H9 (cell line): ENCODE measurements at regions not wholly inside any gene's neighbourhood (a gene's known extent, or its start where the extent isn't known, plus 50 kb on each side); places are given as distances from the start of the nearest gene placed in this dataset.

Source experiments
- DNase-seq: peaks from one replicate; pipeline ENCODE4 v3.0.0-alpha.2; 2017
- H2AFZ ChIP-seq: one replicate; pipeline ENCODE4 v1.6.1; 2013; ENCODE audit warnings: mild to moderate bottlenecking, low read length, control low read depth, moderate library complexity
- H2AK5ac ChIP-seq: 2 replicates; pipeline ENCODE4 v1.6.1; 2013; ENCODE audit warnings: low read length, control low read depth, mixed read lengths; ENCODE audit not compliant: insufficient read length
- H2BK120ac ChIP-seq: one replicate; pipeline ENCODE4 v1.6.1; 2013; ENCODE audit warnings: low read depth, mild to moderate bottlenecking, low read length, control low read depth, inconsistent platforms; ENCODE audit not compliant: poor library complexity, severe bottlenecking
- H2BK12ac ChIP-seq: 2 replicates; pipeline ENCODE4 v1.6.1; 2013; ENCODE audit warnings: low read length, control low read depth, mixed read lengths, low read depth; ENCODE audit not compliant: insufficient read length
- H2BK15ac ChIP-seq: 2 replicates; pipeline ENCODE4 v1.6.1; 2013; ENCODE audit warnings: low read depth, low read length, control low read depth
- H2BK20ac ChIP-seq: one replicate; pipeline ENCODE4 v1.6.1; 2013; ENCODE audit warnings: low read depth, mild to moderate bottlenecking, low read length, control low read depth, inconsistent platforms; ENCODE audit not compliant: poor library complexity, severe bottlenecking
- H2BK5ac ChIP-seq: 2 replicates; pipeline ENCODE4 v1.6.1; 2013; ENCODE audit warnings: low read length, control low read depth, mixed read lengths; ENCODE audit not compliant: insufficient read length
- H3K14ac ChIP-seq: 2 replicates; pipeline ENCODE4 v1.6.1; 2013; ENCODE audit warnings: low read length, control low read depth; ENCODE audit not compliant: insufficient read depth
- H3K18ac ChIP-seq: 2 replicates; pipeline ENCODE4 v1.6.1; 2013; ENCODE audit warnings: low read depth, mild to moderate bottlenecking, mixed read lengths, low read length, control low read depth; ENCODE audit not compliant: insufficient read length
- H3K23ac ChIP-seq: 2 replicates; pipeline ENCODE4 v1.6.1; 2013; ENCODE audit warnings: low read length, control low read depth, mixed read lengths, low read depth; ENCODE audit not compliant: insufficient read length
- H3K23me2 ChIP-seq: 2 replicates; pipeline ENCODE4 v1.6.1; 2013; ENCODE audit warnings: low read depth, mild to moderate bottlenecking, mixed read lengths, low read length, control low read depth; ENCODE audit not compliant: insufficient read length, poor library complexity, severe bottlenecking
- H3K27ac ChIP-seq: 2 replicates; pipeline ENCODE4 v1.5.1; 2013; ENCODE audit warnings: low read length, control low read depth, mixed read lengths, low read depth; ENCODE audit not compliant: insufficient read length
- H3K27me3 ChIP-seq: 2 replicates; pipeline ENCODE4 v1.6.1; 2013; ENCODE audit warnings: low read length, control low read depth, inconsistent platforms; ENCODE audit not compliant: insufficient read depth
- H3K4ac ChIP-seq: 2 replicates; pipeline ENCODE4 v1.6.1; 2013; ENCODE audit warnings: low read depth, mild to moderate bottlenecking, control low read depth, inconsistent platforms, low read length, moderate library complexity
- H3K4me1 ChIP-seq: 2 replicates; pipeline ENCODE4 v1.6.1; 2013; ENCODE audit warnings: low read length, control low read depth, inconsistent platforms; ENCODE audit not compliant: insufficient read depth
- H3K4me2 ChIP-seq: 2 replicates; pipeline ENCODE4 v1.6.1; 2013; ENCODE audit warnings: low read length, control low read depth, mixed read lengths; ENCODE audit not compliant: insufficient read length, insufficient read depth
- H3K56ac ChIP-seq: 2 replicates; pipeline ENCODE4 v1.6.1; 2013; ENCODE audit warnings: low read depth, mild to moderate bottlenecking, mixed read lengths, low read length, control low read depth; ENCODE audit not compliant: insufficient read length
- H3K79me1 ChIP-seq: 2 replicates; pipeline ENCODE4 v1.6.1; 2013; ENCODE audit warnings: low read depth, mild to moderate bottlenecking, moderate library complexity, low read length, control low read depth, inconsistent platforms; ENCODE audit not compliant: insufficient read depth, poor library complexity, severe bottlenecking
- H3K79me2 ChIP-seq: 2 replicates; pipeline ENCODE4 v1.6.1; 2013; ENCODE audit warnings: low read length, control low read depth, inconsistent platforms; ENCODE audit not compliant: insufficient read depth
- H3K9ac ChIP-seq: 2 replicates; pipeline ENCODE4 v1.6.1; 2013; ENCODE audit warnings: low read length, control low read depth, mixed read lengths; ENCODE audit not compliant: insufficient read length; ENCODE audit errors: extremely low read depth
- H3K9me3 ChIP-seq: one replicate; pipeline ENCODE4 v1.6.1; 2013; ENCODE audit warnings: low read depth, low read length, inconsistent platforms; ENCODE audit not compliant: control insufficient read depth
- H3T11ph ChIP-seq: one replicate; pipeline ENCODE4 v1.6.1; 2013; ENCODE audit warnings: mild to moderate bottlenecking, low read length, control low read depth, inconsistent platforms
- H4K20me1 ChIP-seq: one replicate; pipeline ENCODE4 v1.6.1; 2013; ENCODE audit not compliant: control insufficient read depth, insufficient read length, insufficient read depth
- H4K5ac ChIP-seq: 2 replicates; pipeline ENCODE4 v1.6.1; 2013; ENCODE audit warnings: low read depth, mild to moderate bottlenecking, mixed read lengths, low read length, control low read depth; ENCODE audit not compliant: insufficient read length
- H4K8ac ChIP-seq: replicated peaks from 2 replicates; pipeline ENCODE4 v1.6.1; 2013; ENCODE audit warnings: low read length, control low read depth, mixed read lengths, low read depth; ENCODE audit not compliant: insufficient read length
- H4K91ac ChIP-seq: 2 replicates; pipeline ENCODE4 v1.6.1; 2013; ENCODE audit warnings: low read depth, mild to moderate bottlenecking, moderate library complexity, mixed read lengths, low read length, control low read depth; ENCODE audit not compliant: insufficient read length
- H3K27ac Mint-ChIP-seq, 3 experiments: 2 replicates in 2 of 3; 3 replicates in 1 of 3; pipeline ENCODE4 v1.8.0; 2020 to 2021; ENCODE audit warnings: mixed read lengths in 3 of 3, mild to moderate bottlenecking in 1 of 3, moderate library complexity in 1 of 3
- H3K27me3 Mint-ChIP-seq: 2 replicates; pipeline ENCODE4 v1.8.0; 2021; ENCODE audit warnings: low read depth, mild to moderate bottlenecking, moderate library complexity, mixed read lengths
- H3K36me3 Mint-ChIP-seq, 3 experiments: 2 replicates in 2 of 3; 3 replicates in 1 of 3; pipeline ENCODE4 v1.8.0; 2020 to 2021; ENCODE audit warnings: low read depth in 3 of 3, mixed read lengths in 3 of 3; ENCODE audit not compliant: insufficient read depth in 1 of 3
- H3K4me1 Mint-ChIP-seq, 2 experiments: 2 replicates each; pipeline ENCODE4 v1.8.0; 2020; ENCODE audit warnings: mixed read lengths in 2 of 2
- H3K4me3 Mint-ChIP-seq, 2 experiments: 2 replicates in 1 of 2; 3 replicates in 1 of 2; pipeline ENCODE4 v1.8.0; 2020 to 2021; ENCODE audit warnings: mild to moderate bottlenecking in 2 of 2, mixed read lengths in 2 of 2, moderate library complexity in 1 of 2
- H3K9me3 Mint-ChIP-seq, 2 experiments: 2 replicates in 1 of 2; 3 replicates in 1 of 2; pipeline ENCODE4 v1.8.0; 2020; ENCODE audit warnings: mild to moderate bottlenecking in 2 of 2, mixed read lengths in 2 of 2, moderate library complexity in 1 of 2
- CTCF ChIP-seq: fragments of 200-600 bp; sonication (generic); conservative IDR thresholded peaks from 3 replicates; pipeline ENCODE4 v1.8.0; 2021; ENCODE audit warnings: antibody characterized with exemption, mild to moderate bottlenecking
- WGBS: extraction: QIAGEN DNeasy Blood & Tissue Kit; methylation state at CpG from one replicate; pipeline ENCODE4 v1.1.7; 2013; ENCODE audit warnings: missing lambda C conversion rate, low lambda C conversion rate, mixed read lengths; ENCODE audit not compliant: insufficient read length; ENCODE audit errors: extremely low coverage; 5-methylcytosine and 5-hydroxymethylcytosine counted together

GRCh38 chr4:54548098-54548620, 109.6 kb upstream of the KIT start:
- no peak overlapping the region for H2BK5ac ChIP-seq
- H3K27me3 Mint-ChIP-seq = peaks cover 14% of the 10 kb centered on the region
- no peaks in the 10 kb centered on the region for H3K9me3 Mint-ChIP-seq
- H4K8ac ChIP-seq = no peak overlapping the region
- no peaks in the 10 kb centered on the region for H3K79me2 ChIP-seq
- no peak overlapping the region for H3K18ac ChIP-seq
- no peak overlapping the region for H4K5ac ChIP-seq
- H3K27me3 ChIP-seq = no peaks in the 10 kb centered on the region
- no peak overlapping the region for H3T11ph ChIP-seq
- no peak overlapping the region for H3K4me2 ChIP-seq
- H2BK120ac ChIP-seq = no peak overlapping the region
- peaks cover 47 to 53% of the 10 kb centered on the region in 2 experiments for H3K4me1 Mint-ChIP-seq
- no peak overlapping the region for H3K4ac ChIP-seq
- no peak overlapping the region for H3K27ac Mint-ChIP-seq
- H2BK20ac ChIP-seq = no peak overlapping the region
- peaks cover 6% of the 10 kb centered on the region; the same call in 1 of the 2 replicates for H3K4me1 ChIP-seq
- H2AFZ ChIP-seq = no peak overlapping the region
- H3K27ac ChIP-seq = no peak overlapping the region
- H3K14ac ChIP-seq = no peak overlapping the region
- H3K9ac ChIP-seq = no peak overlapping the region
- H3K23ac ChIP-seq = no peak overlapping the region
- no peak overlapping the region for H2BK12ac ChIP-seq
- no CpG with 5 or more reads among the region's 3 CpGs for WGBS
- no peak overlapping the region for H2BK15ac ChIP-seq
- no peak overlapping the region for H3K56ac ChIP-seq
- no peaks in the 10 kb centered on the region for H4K20me1 ChIP-seq
- H3K9me3 ChIP-seq = no peaks in the 10 kb centered on the region
- no peaks in the 10 kb centered on the region for H3K36me3 Mint-ChIP-seq
- DNase-seq = no peak
- TF ChIP-seq CTCF = no peak
- no peaks in the 10 kb centered on the region for H3K79me1 ChIP-seq
- no peak overlapping the region for H2AK5ac ChIP-seq
- H4K91ac ChIP-seq = no peak overlapping the region
- no peaks in the 10 kb centered on the region for H3K23me2 ChIP-seq
- no peak overlapping the region; a peak in 1 of 5 replicates for H3K4me3 Mint-ChIP-seq
